ENCODE measurements at regions not wholly inside any gene's neighbourhood (a gene's known extent, or its start where the extent isn't known, plus 50 kb on each side); places are given as distances from the start of the nearest gene placed in this dataset.

- TF ChIP-seq SIN3A (IDR thresholded peaks at IDR 0.05; ENCODE audit: borderline replicate concordance, insufficient read depth, low read length) = no peak
- no peak for TF ChIP-seq TAF1 (IDR thresholded peaks at IDR 0.05; ENCODE audit: borderline replicate concordance, insufficient read depth, low read length)
- no peak for TF ChIP-seq POLR2AphosphoS5 (IDR thresholded peaks at IDR 0.05; ENCODE audit: low read depth, low read length)
- TF ChIP-seq REST (IDR thresholded peaks at IDR 0.05; ENCODE audit: insufficient read depth in 1 of 2, low read depth in 2 of 2, low read length in 2 of 2) = no peak
- no peak for TF ChIP-seq FOXP2 (optimal IDR thresholded peaks at IDR 0.05; ENCODE audit: borderline replicate concordance, extremely low read depth, extremely low read length, insufficient read depth)
Measured at GRCh38 chr13:22076658-22077057, 405.8 kb downstream of the FGF9 start.

- TF ChIP-seq REST (IDR thresholded peaks at IDR 0.05; ENCODE audit: insufficient read depth in 1 of 2, low read depth in 2 of 2, low read length in 2 of 2) (no peak), POLR2AphosphoS5 (IDR thresholded peaks at IDR 0.05; ENCODE audit: low read depth, low read length) (no peak), TAF1 (IDR thresholded peaks at IDR 0.05; ENCODE audit: borderline replicate concordance, insufficient read depth, low read length) (no peak), FOXP2 (optimal IDR thresholded peaks at IDR 0.05; ENCODE audit: borderline replicate concordance, extremely low read depth, extremely low read length, insufficient read depth) (no peak), SIN3A (IDR thresholded peaks at IDR 0.05; ENCODE audit: borderline replicate concordance, insufficient read depth, low read length) (no peak)
Measured at GRCh38 chr13:22077205-22077683, 406.4 kb downstream of the FGF9 start.

- no peak for TF ChIP-seq FOXP2 (optimal IDR thresholded peaks at IDR 0.05; ENCODE audit: borderline replicate concordance, extremely low read depth, extremely low read length, insufficient read depth)
Measured at GRCh38 chr13:22077764-22078163, 406.9 kb downstream of the FGF9 start.

GRCh38 chr13:22079961-22080360, 409.1 kb downstream of the FGF9 start:
- no peak for TF ChIP-seq TAF1 (IDR thresholded peaks at IDR 0.05; ENCODE audit: borderline replicate concordance, insufficient read depth, low read length)
- TF ChIP-seq SIN3A (IDR thresholded peaks at IDR 0.05; ENCODE audit: borderline replicate concordance, insufficient read depth, low read length) = no peak
- TF ChIP-seq FOXP2 (optimal IDR thresholded peaks at IDR 0.05; ENCODE audit: borderline replicate concordance, extremely low read depth, extremely low read length, insufficient read depth) = no peak

GRCh38 chr13:22080832-22081231, 410.0 kb downstream of the FGF9 start:
- TF ChIP-seq POLR2AphosphoS5 (IDR thresholded peaks at IDR 0.05; ENCODE audit: low read depth, low read length) = no peak
- TF ChIP-seq SIN3A (IDR thresholded peaks at IDR 0.05; ENCODE audit: borderline replicate concordance, insufficient read depth, low read length) = no peak
- no peak for TF ChIP-seq FOXP2 (optimal IDR thresholded peaks at IDR 0.05; ENCODE audit: borderline replicate concordance, extremely low read depth, extremely low read length, insufficient read depth)
- no peak for TF ChIP-seq TAF1 (IDR thresholded peaks at IDR 0.05; ENCODE audit: borderline replicate concordance, insufficient read depth, low read length)
- no peak for TF ChIP-seq REST (IDR thresholded peaks at IDR 0.05; ENCODE audit: insufficient read depth in 1 of 2, low read depth in 2 of 2, low read length in 2 of 2)

- no peak for TF ChIP-seq REST (IDR thresholded peaks at IDR 0.05; ENCODE audit: insufficient read depth in 1 of 2, low read depth in 2 of 2, low read length in 2 of 2)
Measured at GRCh38 chr13:22081430-22081829, 410.6 kb downstream of the FGF9 start.
